Stimulated activated CD8-positive, alpha-beta memory T cell treated with anti-CD3 and anti-CD28 coated beads, Interleukin-15, amount 100 ng/mL, for 48 hours (primary cell): ENCODE measurements at regions not wholly inside any gene's neighbourhood (a gene's known extent, or its start where the extent isn't known, plus 50 kb on each side); places are given as distances from the start of the nearest gene placed in this dataset.
"Not testable (repeated sequence)": the region's sequence is repeated elsewhere in the genome, so short reads cannot be mapped to it uniquely, and the experiment has no call there.

ENCODE experiments used
- DNase-seq, 2 donors: peaks; one replicate each; pipeline ENCODE4 v3.0.0-alpha.2; 2020; ENCODE audit warnings: low read depth in 2 of 2

GRCh38 chr4:124426279-124426678 lies 286.3 kb downstream of the ANKRD50 start:
- DNase-seq = no peak

GRCh38 chr4:124427095-124427767 lies 285.3 kb downstream of the ANKRD50 start:
- no peak for DNase-seq

- DNase-seq = no peak
Measured at GRCh38 chr4:124428648-124429047, 283.9 kb downstream of the ANKRD50 start.

GRCh38 chr4:124429746-124430250 lies 282.7 kb downstream of the ANKRD50 start:
- no peak for DNase-seq

GRCh38 chr4:124431653-124432192 lies 280.8 kb downstream of the ANKRD50 start:
- DNase-seq = no peak

GRCh38 chr4:124432500-124432899 lies 280.0 kb downstream of the ANKRD50 start:
- no peak for DNase-seq

- DNase-seq = no peak
Measured at GRCh38 chr4:124433044-124433443, 279.5 kb downstream of the ANKRD50 start.

- DNase-seq = no peak
Measured at GRCh38 chr4:124433500-124433899, 279.0 kb downstream of the ANKRD50 start.

- no peak for DNase-seq
Measured at GRCh38 chr4:124435274-124435950, 277.1 kb downstream of the ANKRD50 start.

- DNase-seq = no peak
Measured at GRCh38 chr4:124437853-124438495, 274.6 kb downstream of the ANKRD50 start.

- no peak for DNase-seq
Measured at GRCh38 chr4:124445071-124445470, 267.5 kb downstream of the ANKRD50 start.

- no peak for DNase-seq
Measured at GRCh38 chr4:124449881-124450280, 262.7 kb downstream of the ANKRD50 start.

GRCh38 chr4:124450851-124451250 lies 261.7 kb downstream of the ANKRD50 start:
- no peak for DNase-seq

- no peak for DNase-seq
Measured at GRCh38 chr4:124454772-124455270, 257.7 kb downstream of the ANKRD50 start.

- no peak for DNase-seq
Measured at GRCh38 chr4:124455671-124456070, 256.9 kb downstream of the ANKRD50 start.

- DNase-seq = no peak
Measured at GRCh38 chr4:124459196-124459940, 253.2 kb downstream of the ANKRD50 start.

GRCh38 chr4:124459941-124460310 lies 252.6 kb downstream of the ANKRD50 start:
- DNase-seq = no peak

- DNase-seq = not testable (repeated sequence)
Measured at GRCh38 chr4:124461592-124461991, 250.9 kb downstream of the ANKRD50 start.

GRCh38 chr4:124462954-124463828 lies 249.3 kb downstream of the ANKRD50 start:
- no peak for DNase-seq

- no peak for DNase-seq
Measured at GRCh38 chr4:124464836-124465235, 247.7 kb downstream of the ANKRD50 start.

- no peak for DNase-seq
Measured at GRCh38 chr4:124468360-124468759, 244.2 kb downstream of the ANKRD50 start.
